HL-60 (cell line): ENCODE measurements at regions not wholly inside any gene's neighbourhood (a gene's known extent, or its start where the extent isn't known, plus 50 kb on each side); places are given as distances from the start of the nearest gene placed in this dataset.

ENCODE experiments used
- GABPA ChIP-seq: IDR thresholded peaks from 2 replicates; pipeline ENCODE4 v1.6.1; 2012; ENCODE audit warnings: low read depth
- POLR2AphosphoS5 ChIP-seq: IDR thresholded peaks from 2 replicates; pipeline ENCODE4 v1.6.1; 2012; ENCODE audit warnings: low read depth
- REST ChIP-seq: IDR thresholded peaks from 2 replicates; pipeline ENCODE4 v1.6.1; 2012; ENCODE audit warnings: low read depth; ENCODE audit not compliant: insufficient replicate concordance
- TF ChIP-seq, protein P1 (sequence below): IDR thresholded peaks from one replicate; pipeline ENCODE4 v1.5.1; 2011; ENCODE audit warnings: low read length, control low read depth, inconsistent platforms; ENCODE audit not compliant: insufficient read depth

GRCh38 chr13:71096421-71096820 lies 770.6 kb downstream of the DACH1 start:
- TF ChIP-seq, protein P1, sequence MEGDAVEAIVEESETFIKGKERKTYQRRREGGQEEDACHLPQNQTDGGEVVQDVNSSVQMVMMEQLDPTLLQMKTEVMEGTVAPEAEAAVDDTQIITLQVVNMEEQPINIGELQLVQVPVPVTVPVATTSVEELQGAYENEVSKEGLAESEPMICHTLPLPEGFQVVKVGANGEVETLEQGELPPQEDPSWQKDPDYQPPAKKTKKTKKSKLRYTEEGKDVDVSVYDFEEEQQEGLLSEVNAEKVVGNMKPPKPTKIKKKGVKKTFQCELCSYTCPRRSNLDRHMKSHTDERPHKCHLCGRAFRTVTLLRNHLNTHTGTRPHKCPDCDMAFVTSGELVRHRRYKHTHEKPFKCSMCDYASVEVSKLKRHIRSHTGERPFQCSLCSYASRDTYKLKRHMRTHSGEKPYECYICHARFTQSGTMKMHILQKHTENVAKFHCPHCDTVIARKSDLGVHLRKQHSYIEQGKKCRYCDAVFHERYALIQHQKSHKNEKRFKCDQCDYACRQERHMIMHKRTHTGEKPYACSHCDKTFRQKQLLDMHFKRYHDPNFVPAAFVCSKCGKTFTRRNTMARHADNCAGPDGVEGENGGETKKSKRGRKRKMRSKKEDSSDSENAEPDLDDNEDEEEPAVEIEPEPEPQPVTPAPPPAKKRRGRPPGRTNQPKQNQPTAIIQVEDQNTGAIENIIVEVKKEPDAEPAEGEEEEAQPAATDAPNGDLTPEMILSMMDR: no peak
- TF ChIP-seq POLR2AphosphoS5: no peak
- no peak for TF ChIP-seq REST
- TF ChIP-seq GABPA: no peak
